ENCODE measurements at regions not wholly inside any gene's neighbourhood (a gene's known extent, or its start where the extent isn't known, plus 50 kb on each side); places are given as distances from the start of the nearest gene placed in this dataset.
"Not testable (repeated sequence)": the region's sequence is repeated elsewhere in the genome, so short reads cannot be mapped to it uniquely, and the experiment has no call there.

GRCh38 chr13:86914757-86915156 lies 756.4 kb upstream of the SLITRK5 start:
- TF ChIP-seq, protein P1, sequence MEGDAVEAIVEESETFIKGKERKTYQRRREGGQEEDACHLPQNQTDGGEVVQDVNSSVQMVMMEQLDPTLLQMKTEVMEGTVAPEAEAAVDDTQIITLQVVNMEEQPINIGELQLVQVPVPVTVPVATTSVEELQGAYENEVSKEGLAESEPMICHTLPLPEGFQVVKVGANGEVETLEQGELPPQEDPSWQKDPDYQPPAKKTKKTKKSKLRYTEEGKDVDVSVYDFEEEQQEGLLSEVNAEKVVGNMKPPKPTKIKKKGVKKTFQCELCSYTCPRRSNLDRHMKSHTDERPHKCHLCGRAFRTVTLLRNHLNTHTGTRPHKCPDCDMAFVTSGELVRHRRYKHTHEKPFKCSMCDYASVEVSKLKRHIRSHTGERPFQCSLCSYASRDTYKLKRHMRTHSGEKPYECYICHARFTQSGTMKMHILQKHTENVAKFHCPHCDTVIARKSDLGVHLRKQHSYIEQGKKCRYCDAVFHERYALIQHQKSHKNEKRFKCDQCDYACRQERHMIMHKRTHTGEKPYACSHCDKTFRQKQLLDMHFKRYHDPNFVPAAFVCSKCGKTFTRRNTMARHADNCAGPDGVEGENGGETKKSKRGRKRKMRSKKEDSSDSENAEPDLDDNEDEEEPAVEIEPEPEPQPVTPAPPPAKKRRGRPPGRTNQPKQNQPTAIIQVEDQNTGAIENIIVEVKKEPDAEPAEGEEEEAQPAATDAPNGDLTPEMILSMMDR (IDR thresholded peaks at IDR 0.05), result no peak
- TF ChIP-seq EP300 (IDR thresholded peaks at IDR 0.05) (no peak), POLR2A (IDR thresholded peaks at IDR 0.05) (no peak)
- DNase-seq, result no peak
- no peaks in the 10 kb centered on the region for H3K27me3 ChIP-seq
- WGBS, 3 donors, result 86% methylated on average over 5 of the region's 5 CpGs
- H3K36me3 ChIP-seq, result no peaks in the 10 kb centered on the region
- no peak overlapping the region for H3K4me3 ChIP-seq
- peaks cover 0 to 3% of the 10 kb centered on the region in 2 donors for H3K9me3 ChIP-seq
- no peaks in the 10 kb centered on the region for H3K4me1 ChIP-seq (ENCODE audit: insufficient read depth)
- no peak overlapping the region for H3K27ac ChIP-seq
- intact Hi-C loops (cut with DNase I), result no loop called here

GRCh38 chr13:86917438-86917837 lies 753.7 kb upstream of the SLITRK5 start:
- intact Hi-C loops (cut with DNase I), result not testable (repeated sequence)
- 97 to 98% (median 97%) methylated on average over 10 of the region's 10 CpGs for WGBS, 3 donors

DNA sequence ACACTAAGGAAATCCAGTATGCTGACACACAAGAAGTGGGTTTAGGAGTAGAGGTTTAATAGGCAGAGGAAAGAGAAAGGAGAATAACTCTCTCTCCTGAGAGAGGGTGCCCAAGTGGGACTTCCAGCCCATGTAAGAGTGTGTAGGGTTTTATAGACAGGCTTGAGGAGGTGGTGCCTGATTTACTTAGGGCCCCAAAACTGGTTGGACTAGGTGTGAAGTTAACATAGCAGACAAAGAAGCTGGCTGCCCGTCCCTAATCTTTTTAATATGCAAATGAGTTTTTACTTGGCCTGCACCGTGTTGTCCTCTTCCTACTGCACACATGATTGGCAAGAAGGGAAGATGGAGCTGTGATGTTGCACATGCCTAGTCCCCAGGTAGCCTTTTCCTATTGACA lies 752.5 kb upstream of the SLITRK5 start:
- TF ChIP-seq, protein P1 (IDR thresholded peaks at IDR 0.05), result no peak
- no peak for TF ChIP-seq POLR2A (IDR thresholded peaks at IDR 0.05)
- TF ChIP-seq EP300 (IDR thresholded peaks at IDR 0.05), result no peak

More at GRCh38 chr13:86917438-86917837, 753.7 kb upstream of the SLITRK5 start:
- not testable (repeated sequence) for H3K4me3 ChIP-seq; H3K27ac ChIP-seq; H3K9me3 ChIP-seq; DNase-seq; H3K4me1 ChIP-seq (ENCODE audit: insufficient read depth); H3K36me3 ChIP-seq; H3K27me3 ChIP-seq

GRCh38 chr13:86920961-86921360 lies 750.2 kb upstream of the SLITRK5 start:
- TF ChIP-seq, protein P1 (IDR thresholded peaks at IDR 0.05), result no peak
- TF ChIP-seq POLR2A (IDR thresholded peaks at IDR 0.05) (no peak), EP300 (IDR thresholded peaks at IDR 0.05) (no peak)
- Histone ChIP-seq H3K36me3 (no peaks in the 10 kb centered on the region), H3K9me3 (no peaks in the 10 kb centered on the region), H3K4me1 (ENCODE audit: insufficient read depth) (no peaks in the 10 kb centered on the region), H3K27ac (no peak overlapping the region), H3K4me3 (no peak overlapping the region), H3K27me3 (no peaks in the 10 kb centered on the region)
- WGBS, 3 donors, result 72 to 74% (median 74%) methylated on average over 1 of the region's 1 CpG
- intact Hi-C loops (cut with DNase I), result no loop called here
- DNase-seq, result no peak

More for the DNA sequence above, 752.5 kb upstream of the SLITRK5 start:
- DNase-seq, result no peak
- WGBS, 3 donors, result 26 to 47% (median 31%) methylated on average over 2 of the region's 2 CpGs
- H3K9me3 ChIP-seq, result peaks cover 0 to 3% of the 10 kb centered on the region in 2 donors
- no peaks in the 10 kb centered on the region for H3K4me1 ChIP-seq (ENCODE audit: insufficient read depth)
- intact Hi-C loops (cut with DNase I), result no loop called here
- H3K36me3 ChIP-seq, result no peaks in the 10 kb centered on the region
- H3K4me3 ChIP-seq, result no peak overlapping the region
- no peak overlapping the region for H3K27ac ChIP-seq
- no peaks in the 10 kb centered on the region for H3K27me3 ChIP-seq

GRCh38 chr13:86922936-86923335 lies 748.2 kb upstream of the SLITRK5 start:
- DNase-seq, result no peak
- H3K36me3 ChIP-seq, result no peaks in the 10 kb centered on the region
- intact Hi-C loops (cut with DNase I), result no loop called here
- no peak overlapping the region for H3K27ac ChIP-seq
- no peaks in the 10 kb centered on the region for H3K4me1 ChIP-seq (ENCODE audit: insufficient read depth)
- WGBS, 3 donors, result 10 to 18% (median 14%) methylated on average over 5 of the region's 5 CpGs
- no peaks in the 10 kb centered on the region for H3K27me3 ChIP-seq
- TF ChIP-seq EP300 (IDR thresholded peaks at IDR 0.05), result no peak
- no peak for TF ChIP-seq POLR2A (IDR thresholded peaks at IDR 0.05)
- TF ChIP-seq, protein P1 (IDR thresholded peaks at IDR 0.05), result no peak
- H3K4me3 ChIP-seq, result no peak overlapping the region
- H3K9me3 ChIP-seq, result no peaks in the 10 kb centered on the region

DNA sequence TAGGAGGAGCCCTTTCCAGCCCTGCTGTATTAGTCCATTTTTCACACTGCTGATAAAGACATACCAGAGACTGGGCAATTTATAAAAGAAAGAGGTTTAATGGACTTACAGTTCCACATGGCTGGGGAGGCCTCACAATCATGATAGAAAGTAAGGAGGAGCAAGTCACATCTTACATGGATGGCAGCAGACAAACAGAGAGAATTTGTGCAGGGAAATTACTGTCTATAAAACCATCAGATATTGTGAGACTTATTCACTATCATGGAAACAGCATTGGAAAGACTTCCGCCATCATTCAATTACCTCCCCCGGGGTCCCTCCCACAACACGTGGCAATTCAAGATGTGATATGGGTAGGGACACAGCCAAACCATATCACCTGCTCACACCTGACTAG lies 744.3 kb upstream of the SLITRK5 start:
- DNase-seq; H3K27me3 ChIP-seq; H3K9me3 ChIP-seq; H3K36me3 ChIP-seq; intact Hi-C loops (cut with DNase I); H3K27ac ChIP-seq; H3K4me1 ChIP-seq (ENCODE audit: insufficient read depth); H3K4me3 ChIP-seq: not testable (repeated sequence)
- 89 to 92% (median 91%) methylated on average over 3 of the region's 3 CpGs for WGBS, 3 donors

All from ovary (tissue), 7 donors.